ENCODE measurements at regions not wholly inside any gene's neighbourhood (a gene's known extent, or its start where the extent isn't known, plus 50 kb on each side); places are given as distances from the start of the nearest gene placed in this dataset.

- Histone ChIP-seq H3K79me2 (ENCODE audit: insufficient read depth, low read length) (no peaks in the 10 kb centered on the region), H3K27me3 (ENCODE audit: insufficient read depth, low read length, poor library complexity, severe bottlenecking) (no peaks in the 10 kb centered on the region), H3K4me3 (ENCODE audit: low read length, poor library complexity, severe bottlenecking) (no peak overlapping the region), H3K9ac (ENCODE audit: low read depth, low read length, poor library complexity, severe bottlenecking) (no peak overlapping the region), H2AFZ (ENCODE audit: low read length) (no peak overlapping the region), H3K36me3 (ENCODE audit: insufficient read depth, low read length) (no peaks in the 10 kb centered on the region), H3K9me2 (replicated peaks; ENCODE audit: low read depth, low read length) (no peaks in the 10 kb centered on the region), H3K9me3 (ENCODE audit: insufficient read depth, low read depth, low read length) (no peaks in the 10 kb centered on the region), H3F3A (ENCODE audit: low read depth) (peaks cover 7% of the 10 kb centered on the region), H4K20me1 (ENCODE audit: insufficient read depth, low read length, poor library complexity, severe bottlenecking) (no peaks in the 10 kb centered on the region), H3K4me2 (ENCODE audit: low read depth, low read length, poor library complexity, severe bottlenecking) (no peak overlapping the region), H3K4me1 (ENCODE audit: insufficient read depth, low read length, poor library complexity, severe bottlenecking) (peaks cover 29% of the 10 kb centered on the region)
- no peak for TF ChIP-seq EZH2phosphoT487 (IDR thresholded peaks at IDR 0.05; ENCODE audit: borderline replicate concordance)
- no peak for TF ChIP-seq CTCF (conservative IDR thresholded peaks at IDR 0.05; ENCODE audit: low read length)
Observed at GRCh38 chr9:549455-549997, 292.0 kb upstream of the DMRT1 start.

GRCh38 chr9:550333-550732, 291.2 kb upstream of the DMRT1 start:
- Histone ChIP-seq H2AFZ (ENCODE audit: low read length) (no peak overlapping the region), H3K4me2 (ENCODE audit: low read depth, low read length, poor library complexity, severe bottlenecking) (no peak overlapping the region), H4K20me1 (ENCODE audit: insufficient read depth, low read length, poor library complexity, severe bottlenecking) (no peaks in the 10 kb centered on the region), H3F3A (ENCODE audit: low read depth) (peaks cover 7% of the 10 kb centered on the region), H3K4me3 (ENCODE audit: low read length, poor library complexity, severe bottlenecking) (no peak overlapping the region), H3K9ac (ENCODE audit: low read depth, low read length, poor library complexity, severe bottlenecking) (no peak overlapping the region), H3K4me1 (ENCODE audit: insufficient read depth, low read length, poor library complexity, severe bottlenecking) (peaks cover 29% of the 10 kb centered on the region), H3K9me3 (ENCODE audit: insufficient read depth, low read depth, low read length) (no peaks in the 10 kb centered on the region), H3K79me2 (ENCODE audit: insufficient read depth, low read length) (no peaks in the 10 kb centered on the region), H3K9me2 (replicated peaks; ENCODE audit: low read depth, low read length) (no peaks in the 10 kb centered on the region), H3K27me3 (ENCODE audit: insufficient read depth, low read length, poor library complexity, severe bottlenecking) (no peaks in the 10 kb centered on the region), H3K36me3 (ENCODE audit: insufficient read depth, low read length) (no peaks in the 10 kb centered on the region)
- TF ChIP-seq EZH2phosphoT487 (IDR thresholded peaks at IDR 0.05; ENCODE audit: borderline replicate concordance) (no peak), CTCF (conservative IDR thresholded peaks at IDR 0.05; ENCODE audit: low read length) (no peak)

GRCh38 chr9:551986-552929, 289.2 kb upstream of the DMRT1 start:
- Histone ChIP-seq H4K20me1 (ENCODE audit: insufficient read depth, low read length, poor library complexity, severe bottlenecking) (no peaks in the 10 kb centered on the region), H3K4me3 (ENCODE audit: low read length, poor library complexity, severe bottlenecking) (no peak overlapping the region), H3K4me1 (ENCODE audit: insufficient read depth, low read length, poor library complexity, severe bottlenecking) (peaks cover 17% of the 10 kb centered on the region), H3K4me2 (ENCODE audit: low read depth, low read length, poor library complexity, severe bottlenecking) (no peak overlapping the region), H3K79me2 (ENCODE audit: insufficient read depth, low read length) (no peaks in the 10 kb centered on the region), H2AFZ (ENCODE audit: low read length) (no peak overlapping the region), H3K36me3 (ENCODE audit: insufficient read depth, low read length) (no peaks in the 10 kb centered on the region), H3K9me3 (ENCODE audit: insufficient read depth, low read depth, low read length) (no peaks in the 10 kb centered on the region), H3F3A (ENCODE audit: low read depth) (peaks cover 4% of the 10 kb centered on the region), H3K9me2 (replicated peaks; ENCODE audit: low read depth, low read length) (no peaks in the 10 kb centered on the region), H3K27me3 (ENCODE audit: insufficient read depth, low read length, poor library complexity, severe bottlenecking) (no peaks in the 10 kb centered on the region), H3K9ac (ENCODE audit: low read depth, low read length, poor library complexity, severe bottlenecking) (no peak overlapping the region)
- TF ChIP-seq EZH2phosphoT487 (IDR thresholded peaks at IDR 0.05; ENCODE audit: borderline replicate concordance) (no peak), CTCF (conservative IDR thresholded peaks at IDR 0.05; ENCODE audit: low read length) (no peak)
